Suprapubic skin (tissue), 3 donors: ENCODE measurements at regions not wholly inside any gene's neighbourhood (a gene's known extent, or its start where the extent isn't known, plus 50 kb on each side); places are given as distances from the start of the nearest gene placed in this dataset.

Source experiments
- POLR2AphosphoS5 ChIP-seq, 3 donors: sonication (generic); formaldehyde crosslinking; IDR thresholded peaks; one replicate each; pipeline ENCODE4 v1.6.1; 2017; ENCODE audit warnings: antibody characterized with exemption in 3 of 3
- TF ChIP-seq, protein P1 (sequence below), 2 donors: fragments of 200-600 bp in 1 of 2; fragments of 450-650 bp in 1 of 2; sonication (generic) in 1 of 2; IDR thresholded peaks; one replicate each; pipeline ENCODE4 v1.5.1; 2016 to 2019; ENCODE audit warnings: antibody characterized with exemption in 2 of 2, mild to moderate bottlenecking in 1 of 2, moderate library complexity in 1 of 2

DNA sequence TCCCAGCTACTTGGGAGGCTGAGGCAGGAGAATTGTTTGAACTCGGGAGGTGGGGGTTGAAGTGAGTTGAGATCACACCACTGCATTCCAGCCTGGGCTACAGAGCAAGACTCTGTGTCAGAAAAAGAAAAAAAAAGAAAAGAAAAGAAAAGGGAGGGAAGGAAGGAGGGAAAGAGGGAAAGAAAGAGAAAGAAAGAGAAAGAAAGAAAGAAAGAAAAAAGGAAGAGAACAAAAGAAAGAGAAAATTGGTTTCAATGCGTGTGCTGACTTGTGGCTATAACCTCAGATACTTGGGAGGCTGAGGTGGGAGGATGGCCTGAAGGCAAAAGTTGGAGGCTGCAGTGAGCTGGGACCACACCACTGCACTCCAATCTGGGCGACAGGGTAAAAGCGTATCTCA, 128.4 kb upstream of the TBX3 start:
- TF ChIP-seq, protein P1, sequence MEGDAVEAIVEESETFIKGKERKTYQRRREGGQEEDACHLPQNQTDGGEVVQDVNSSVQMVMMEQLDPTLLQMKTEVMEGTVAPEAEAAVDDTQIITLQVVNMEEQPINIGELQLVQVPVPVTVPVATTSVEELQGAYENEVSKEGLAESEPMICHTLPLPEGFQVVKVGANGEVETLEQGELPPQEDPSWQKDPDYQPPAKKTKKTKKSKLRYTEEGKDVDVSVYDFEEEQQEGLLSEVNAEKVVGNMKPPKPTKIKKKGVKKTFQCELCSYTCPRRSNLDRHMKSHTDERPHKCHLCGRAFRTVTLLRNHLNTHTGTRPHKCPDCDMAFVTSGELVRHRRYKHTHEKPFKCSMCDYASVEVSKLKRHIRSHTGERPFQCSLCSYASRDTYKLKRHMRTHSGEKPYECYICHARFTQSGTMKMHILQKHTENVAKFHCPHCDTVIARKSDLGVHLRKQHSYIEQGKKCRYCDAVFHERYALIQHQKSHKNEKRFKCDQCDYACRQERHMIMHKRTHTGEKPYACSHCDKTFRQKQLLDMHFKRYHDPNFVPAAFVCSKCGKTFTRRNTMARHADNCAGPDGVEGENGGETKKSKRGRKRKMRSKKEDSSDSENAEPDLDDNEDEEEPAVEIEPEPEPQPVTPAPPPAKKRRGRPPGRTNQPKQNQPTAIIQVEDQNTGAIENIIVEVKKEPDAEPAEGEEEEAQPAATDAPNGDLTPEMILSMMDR (IDR thresholded peaks at IDR 0.05): no peak
- no peak for TF ChIP-seq POLR2AphosphoS5 (IDR thresholded peaks at IDR 0.05)
